GM12873 (cell line): ENCODE measurements at regions not wholly inside any gene's neighbourhood (a gene's known extent, or its start where the extent isn't known, plus 50 kb on each side); places are given as distances from the start of the nearest gene placed in this dataset.

ENCODE experiments used
- CTCF ChIP-seq: IDR thresholded peaks from 2 replicates; pipeline ENCODE4 v1.5.1; 2012; ENCODE audit warnings: low read depth, mild to moderate bottlenecking, moderate library complexity, low read length, control low read depth; ENCODE audit not compliant: insufficient read depth; ENCODE audit errors: missing control alignments

DNA sequence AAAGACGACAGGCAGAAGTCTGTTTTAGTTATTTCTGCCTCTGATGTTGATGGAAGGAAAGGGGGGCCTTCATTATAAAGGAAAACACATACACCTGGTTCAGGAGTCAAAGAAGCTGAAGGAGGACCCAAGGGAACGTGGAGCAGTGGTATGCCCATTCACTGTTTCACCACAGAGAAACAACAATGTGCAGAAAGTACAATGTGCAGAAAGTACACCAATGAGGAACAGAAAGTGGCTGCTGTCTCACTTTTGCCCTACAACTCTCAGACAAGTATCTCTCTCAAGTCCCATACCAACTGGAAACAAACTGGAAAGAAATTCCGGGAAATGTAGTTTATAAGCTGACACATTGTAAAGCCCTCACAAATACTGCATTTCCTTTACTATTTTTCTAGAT lies 564.5 kb downstream of the TRAM1L1 start:
- no peak for TF ChIP-seq CTCF

GRCh38 chr4:116516711-116517110 lies 568.7 kb downstream of the TRAM1L1 start:
- no peak for TF ChIP-seq CTCF

- no peak for TF ChIP-seq CTCF
Measured at GRCh38 chr4:116515959-116516358, 569.4 kb downstream of the TRAM1L1 start.

DNA sequence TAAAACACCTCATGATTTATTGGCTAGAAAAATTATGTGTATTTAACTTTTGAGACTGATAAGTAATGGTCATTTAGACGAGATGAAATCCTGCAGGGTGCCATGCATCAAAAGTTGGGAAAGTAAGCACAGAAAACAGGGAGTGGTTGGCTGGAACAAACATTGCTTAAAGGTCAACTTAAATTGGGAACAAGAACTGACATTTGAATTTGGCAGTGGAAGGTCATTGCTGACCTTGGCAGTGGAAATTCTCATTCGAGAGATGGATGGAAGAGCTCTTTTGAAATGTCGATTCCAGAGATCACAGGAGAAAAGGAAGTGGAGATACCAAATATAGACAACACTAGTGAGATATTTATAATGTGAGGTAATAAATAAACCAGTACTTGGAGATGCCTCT lies 572.8 kb downstream of the TRAM1L1 start:
- no peak for TF ChIP-seq CTCF

DNA sequence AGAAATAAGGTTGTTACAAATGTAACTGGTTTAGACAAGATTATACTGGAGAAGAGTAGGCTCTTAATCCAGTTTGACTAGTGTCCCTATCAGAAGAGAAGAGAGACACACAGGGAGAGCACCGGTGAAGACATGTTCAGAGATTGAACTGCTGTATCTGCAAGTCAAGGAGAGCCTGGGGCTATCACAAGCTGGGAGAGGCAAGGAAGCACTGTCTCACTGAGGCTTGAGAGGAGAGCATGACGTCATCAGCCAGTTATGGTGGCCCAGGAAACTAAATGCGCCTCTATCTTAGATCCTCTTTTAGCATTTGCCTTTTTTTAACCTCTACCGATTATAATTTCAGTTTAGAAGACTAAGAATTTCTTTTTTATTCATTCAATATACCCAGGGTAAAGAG lies 583.4 kb downstream of the TRAM1L1 start:
- TF ChIP-seq CTCF, result no peak

DNA sequence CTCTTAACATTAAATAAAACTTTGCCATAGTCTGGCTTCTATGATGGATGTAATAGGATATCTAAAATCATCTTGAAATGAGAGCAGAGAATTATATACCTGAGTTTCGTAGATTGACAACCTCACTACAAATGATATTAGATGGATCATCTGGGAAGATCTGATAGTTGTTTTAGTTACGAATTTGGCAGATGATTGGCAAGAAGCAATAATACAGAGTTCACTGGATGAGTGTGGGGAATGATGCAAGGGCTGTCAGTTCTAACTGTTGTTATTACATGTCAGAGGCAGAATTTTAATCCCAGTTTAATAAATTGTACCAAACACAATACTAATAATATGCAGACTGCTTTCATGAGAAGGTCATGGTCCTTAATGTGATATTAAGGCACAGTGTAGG lies 585.2 kb downstream of the TRAM1L1 start:
- TF ChIP-seq CTCF, result no peak

DNA sequence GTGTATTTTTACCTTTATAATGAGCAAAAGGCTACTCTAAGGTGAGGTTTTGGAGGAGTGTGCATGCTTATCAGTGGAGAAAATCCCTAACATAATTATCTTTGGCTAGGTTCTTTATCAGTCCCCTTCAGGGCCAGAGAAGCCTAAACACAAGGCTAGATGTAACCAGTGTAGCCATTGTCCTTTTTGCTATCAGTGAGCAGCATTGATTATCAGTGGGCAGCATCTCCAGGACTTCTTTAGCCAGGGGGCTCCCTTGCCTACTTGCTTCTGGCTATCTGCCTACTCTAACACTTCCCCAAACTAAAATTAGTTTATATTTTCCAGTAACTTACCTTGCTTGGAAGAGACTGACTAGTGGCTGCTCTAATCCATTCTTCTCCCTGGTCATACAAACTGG lies 595.6 kb downstream of the TRAM1L1 start:
- no peak for TF ChIP-seq CTCF

GRCh38 chr4:116486401-116486800 lies 599.0 kb downstream of the TRAM1L1 start:
- no peak for TF ChIP-seq CTCF
